ENCODE measurements at regions not wholly inside any gene's neighbourhood (a gene's known extent, or its start where the extent isn't known, plus 50 kb on each side); places are given as distances from the start of the nearest gene placed in this dataset.
"Not testable (repeated sequence)": the region's sequence is repeated elsewhere in the genome, so short reads cannot be mapped to it uniquely, and the experiment has no call there.

DNA sequence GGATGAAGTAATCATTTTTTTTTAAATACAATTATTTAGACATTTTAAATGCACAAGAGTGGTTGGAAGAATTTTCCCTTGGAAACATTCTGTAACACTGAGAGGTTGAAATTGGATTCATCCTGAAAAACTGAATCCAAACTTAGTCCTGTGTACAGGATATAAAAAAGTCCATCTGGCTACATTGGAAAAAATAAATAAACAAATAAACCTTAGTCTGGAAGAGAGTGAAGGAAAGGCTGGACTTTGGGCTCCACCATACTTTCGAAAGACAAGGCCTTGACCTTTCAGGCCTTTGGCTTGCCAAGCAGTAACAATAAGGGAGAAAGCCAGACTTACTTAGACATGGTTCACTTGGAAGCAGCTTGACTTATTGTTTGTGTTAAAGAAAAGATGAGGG, 664.3 kb downstream of the TENT5A start:
- no peak for DNase-seq

- peak in 1 of 2 experiments; percentile 2 for DNase-seq
These were observed 665.5 kb downstream of the TENT5A start for GRCh38 chr6:81086991-81087390.

DNA sequence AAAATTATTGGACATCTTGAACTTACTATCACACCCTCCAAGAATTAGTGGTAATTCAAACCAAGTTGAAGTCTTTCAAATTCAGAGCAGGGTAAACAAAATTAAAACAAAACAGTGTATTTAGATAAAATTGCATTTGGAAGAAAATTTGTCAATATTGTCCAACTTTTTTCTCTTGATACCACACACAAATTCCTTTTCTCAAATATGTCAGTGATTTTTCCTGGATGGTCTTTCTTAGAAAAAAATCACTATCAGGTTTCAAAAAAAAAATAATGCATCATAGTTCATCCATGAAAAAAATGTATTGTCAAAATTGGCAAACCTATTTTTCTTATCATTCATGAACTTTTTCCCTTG, 667.1 kb downstream of the TENT5A start:
- no peak for DNase-seq

GRCh38 chr6:81084776-81085430, 667.6 kb downstream of the TENT5A start:
- DNase-seq, result no peak

- peak in 1 of 2 experiments; percentile 3 for DNase-seq
These were observed 676.5 kb downstream of the TENT5A start for GRCh38 chr6:81075974-81076373.

GRCh38 chr6:81073318-81073717, 679.2 kb downstream of the TENT5A start:
- no peak for DNase-seq

- no peak for DNase-seq
These were observed 681.4 kb downstream of the TENT5A start for GRCh38 chr6:81071121-81071520.

DNA sequence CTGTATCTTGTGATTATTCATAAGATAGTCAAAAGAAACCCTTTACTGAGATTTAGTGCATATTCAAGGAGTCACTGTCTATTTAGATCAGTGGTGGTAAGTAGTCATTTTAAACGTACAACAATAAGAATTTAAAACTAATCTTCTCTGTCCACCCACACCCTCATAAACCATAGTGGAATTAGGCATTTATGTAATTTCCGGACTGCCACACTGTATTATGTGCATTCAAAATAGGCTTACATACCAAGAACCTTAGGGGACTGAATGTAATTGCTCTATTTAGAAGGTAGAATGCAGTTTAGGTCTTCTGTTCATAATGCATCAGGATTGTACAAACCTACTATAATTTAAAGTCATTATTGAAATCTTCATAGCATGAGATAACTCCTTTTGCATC, 685.4 kb downstream of the TENT5A start:
- DNase-seq, result no peak

DNA sequence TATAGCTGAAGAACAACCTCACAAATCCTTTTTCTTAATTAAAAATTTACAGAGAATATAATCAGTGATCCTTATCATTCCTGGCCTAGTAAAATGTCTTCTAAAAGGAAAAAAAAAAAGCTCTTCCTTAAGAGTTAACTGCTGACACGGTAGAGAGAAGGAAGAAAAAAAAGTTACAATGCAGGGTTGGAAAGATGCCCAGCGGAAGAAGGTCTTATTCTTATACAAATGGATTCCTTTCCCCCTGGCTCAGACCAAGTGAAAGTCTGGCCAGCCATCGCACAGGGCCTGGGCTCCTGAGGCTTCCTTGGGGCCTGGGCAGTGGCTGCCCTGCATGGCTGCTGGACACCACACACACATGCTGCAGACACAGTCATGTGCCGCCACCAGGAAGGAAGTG, 688.6 kb downstream of the TENT5A start:
- DNase-seq, result no peak

DNA sequence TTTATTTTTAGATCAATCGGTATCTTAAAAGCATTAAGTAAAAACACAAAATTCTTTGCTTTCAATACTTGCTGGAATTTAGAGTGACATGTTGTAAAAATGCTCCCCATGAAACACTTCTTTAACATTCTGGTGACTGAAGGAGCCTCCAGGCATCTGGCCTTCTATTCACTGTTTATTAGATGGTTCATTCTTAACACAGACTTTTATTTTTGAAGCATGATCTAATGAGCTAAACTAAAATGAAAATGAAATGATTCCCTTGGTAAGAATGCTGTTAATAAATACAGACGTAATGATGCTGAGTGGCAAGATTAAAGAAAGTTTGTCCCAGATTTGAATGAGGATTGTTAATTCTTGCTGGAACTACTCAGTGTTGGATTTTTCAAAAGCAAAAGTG, 698.4 kb downstream of the TENT5A start:
- no peak for DNase-seq

- no peak for DNase-seq
These were observed 700.5 kb downstream of the TENT5A start for GRCh38 chr6:81051952-81052351.

- DNase-seq, result no peak
These were observed 702.9 kb downstream of the TENT5A start for GRCh38 chr6:81049425-81050042.

DNA sequence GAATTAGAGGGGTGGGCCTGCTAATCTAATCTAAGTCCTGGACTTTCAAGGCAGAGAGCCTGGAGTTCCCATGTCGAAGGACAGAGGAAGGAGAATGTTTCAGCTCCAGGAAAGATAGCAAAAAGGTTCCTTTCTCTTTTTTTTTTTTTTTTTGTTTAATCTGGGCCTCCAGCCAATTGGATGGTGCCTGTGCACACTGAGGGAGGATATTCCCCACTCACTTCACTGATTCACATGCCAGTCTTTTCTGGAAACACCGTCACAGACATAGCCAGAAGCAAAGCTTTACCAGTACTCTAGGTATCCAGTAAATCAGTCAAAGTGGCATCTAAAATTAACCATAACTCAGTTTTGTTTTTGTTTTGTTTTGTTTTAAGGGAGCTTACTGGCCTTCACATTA, 721.1 kb downstream of the TENT5A start:
- DNase-seq, result peak in 1 of 2 experiments; percentile 12

- DNase-seq, result no peak
These were observed 726.4 kb downstream of the TENT5A start for GRCh38 chr6:81026041-81026553.

DNA sequence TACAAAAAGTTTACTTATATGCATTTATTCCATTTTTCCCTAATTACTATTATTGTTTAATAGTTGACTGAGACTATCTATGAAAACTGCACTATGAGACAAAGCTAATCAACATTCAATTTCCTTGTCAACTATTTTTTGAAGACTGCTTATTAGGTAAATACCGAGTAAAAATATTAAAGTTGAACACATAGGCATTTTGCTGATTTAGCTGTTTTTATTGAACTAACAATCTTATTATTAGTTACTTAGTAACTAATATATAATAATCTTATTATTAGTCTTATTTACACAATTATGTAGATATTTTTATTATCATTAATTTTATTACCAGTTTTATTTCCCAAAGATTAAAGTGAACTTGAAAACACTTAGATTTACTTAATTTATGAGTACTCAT, 728.8 kb downstream of the TENT5A start:
- DNase-seq, result no peak

DNA sequence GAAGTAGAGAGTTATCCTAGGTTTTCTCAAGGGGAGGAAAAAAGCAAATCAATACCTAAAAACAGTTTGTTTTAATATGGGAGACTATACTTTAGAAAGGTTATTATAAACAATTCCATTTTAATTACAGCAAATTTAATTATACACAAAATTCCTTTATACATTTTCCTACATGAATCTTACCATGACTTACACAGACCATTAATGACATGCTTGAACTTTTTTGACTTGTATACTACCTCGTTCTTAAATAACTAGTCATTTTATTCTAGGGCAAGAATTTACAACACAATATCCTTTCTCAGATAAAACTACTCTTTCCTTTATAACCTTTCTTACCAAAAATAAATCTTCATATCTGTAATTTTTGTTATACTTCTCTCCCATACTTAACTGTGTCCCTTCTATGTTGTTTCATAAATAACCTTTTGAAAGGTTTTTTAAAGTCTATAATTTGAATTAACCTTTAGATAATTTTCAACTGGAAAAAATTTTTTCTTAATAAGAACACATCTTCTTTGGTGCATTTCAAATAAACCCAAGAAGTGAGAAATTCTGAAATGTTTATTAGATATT, 729.4 kb downstream of the TENT5A start:
- no peak for DNase-seq

DNA sequence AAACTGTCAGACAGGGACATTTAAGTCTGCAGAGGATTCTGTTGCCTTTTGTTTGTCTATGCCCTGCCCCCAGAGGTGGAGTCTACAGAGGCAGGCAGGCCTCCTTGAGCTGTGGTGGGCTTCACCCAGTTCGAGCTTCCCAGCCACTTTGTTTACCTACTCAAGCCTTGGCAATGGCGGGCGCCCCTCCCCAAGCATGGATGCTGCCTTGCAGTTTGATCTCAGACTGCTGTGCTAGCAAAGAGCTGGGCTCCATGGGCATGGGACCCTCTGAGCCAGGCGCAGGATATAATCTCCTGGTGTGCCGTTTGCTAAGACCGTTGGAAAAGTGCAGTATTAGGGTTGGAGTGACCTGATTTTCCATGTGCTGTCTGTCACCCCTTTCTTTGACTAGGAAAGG, 734.9 kb downstream of the TENT5A start:
- DNase-seq, result not testable (repeated sequence)

GRCh38 chr6:81003894-81004293, 748.6 kb downstream of the TENT5A start:
- no peak for DNase-seq

DNA sequence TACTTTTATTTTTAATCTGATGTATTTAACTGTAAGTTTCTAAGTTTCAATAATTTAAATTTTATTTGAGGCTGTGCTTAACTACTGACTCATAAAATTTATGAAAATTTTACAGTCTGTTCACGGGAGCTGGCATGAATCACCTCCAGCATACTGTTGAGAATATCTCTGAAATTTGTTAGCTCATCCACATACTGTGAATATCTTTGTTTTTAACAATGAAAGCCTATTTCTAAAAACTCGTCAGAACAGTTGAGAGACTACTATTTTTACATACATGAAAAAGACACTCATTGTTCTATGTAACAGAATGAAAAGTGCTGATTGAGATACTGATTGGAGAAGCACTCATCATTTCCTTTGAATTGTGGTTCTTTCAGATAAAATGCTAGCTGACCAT, 749.3 kb downstream of the TENT5A start:
- DNase-seq, result no peak

- no peak for DNase-seq
These were observed 750.4 kb downstream of the TENT5A start for GRCh38 chr6:81002126-81002525.

- DNase-seq, result no peak
These were observed 761.2 kb downstream of the TENT5A start for GRCh38 chr6:80991316-80991715.

DNA sequence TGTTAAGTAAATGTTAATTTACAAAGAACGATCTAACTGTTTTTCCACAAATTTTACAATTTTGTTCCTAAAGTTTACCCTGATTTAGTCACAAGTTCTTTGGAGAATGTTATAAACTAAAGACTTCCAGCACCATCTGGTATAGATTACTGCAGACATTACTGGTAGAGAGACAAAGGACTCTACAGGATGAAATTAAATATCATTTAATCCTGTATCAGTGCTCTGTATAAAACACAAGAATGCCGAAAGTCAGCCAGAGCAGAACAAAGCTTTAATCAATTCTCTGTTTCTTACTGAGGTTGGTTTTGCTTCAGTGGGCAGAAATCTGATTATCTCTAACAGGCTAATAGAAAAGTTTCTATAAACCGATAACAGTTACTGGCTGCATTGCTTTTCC, 763.6 kb downstream of the TENT5A start:
- no peak for DNase-seq

GRCh38 chr6:80988286-80988685, 764.2 kb downstream of the TENT5A start:
- no peak for DNase-seq

GRCh38 chr6:80981226-80981625, 771.3 kb downstream of the TENT5A start:
- DNase-seq, result not testable (repeated sequence)

- no peak for DNase-seq
These were observed 776.1 kb downstream of the TENT5A start for GRCh38 chr6:80976336-80976735.
